ENCODE measurements at regions not wholly inside any gene's neighbourhood (a gene's known extent, or its start where the extent isn't known, plus 50 kb on each side); places are given as distances from the start of the nearest gene placed in this dataset.

GRCh38 chr13:28569886-28570285, 75.0 kb upstream of the FLT1 start:
- TF ChIP-seq CTCF (conservative IDR thresholded peaks at IDR 0.05) (no peak), ZFX (IDR thresholded peaks at IDR 0.05) (no peak)
